OCI-LY7 (cell line): ENCODE measurements at regions not wholly inside any gene's neighbourhood (a gene's known extent, or its start where the extent isn't known, plus 50 kb on each side); places are given as distances from the start of the nearest gene placed in this dataset.
"Not testable (repeated sequence)": the region's sequence is repeated elsewhere in the genome, so short reads cannot be mapped to it uniquely, and the experiment has no call there.

Experiments
- BruUV-seq: library from RNA; stranded (reverse); fragments of 400-500 nt; replicated peaks from 2 replicates; lab custom pipeline; 2021; lab: Mats Ljungman, UMichigan
- CTCF ChIA-PET: fragments of 300-600 bp; sonication (Branson Sonifier 250); formaldehyde crosslinking; loops from one replicate; lab custom pipeline; 2022; ENCODE audit warnings: antibody characterized with exemption; ENCODE audit not compliant: unreplicated experiment; lab: Charles Lee
- POLR2A ChIA-PET: fragments of 300-600 bp; sonication (Branson Sonifier 250); formaldehyde crosslinking; loops from one replicate; lab custom pipeline; 2022; ENCODE audit warnings: antibody characterized with exemption; lab: Charles Lee
- DNase-seq: peaks from one replicate; pipeline ENCODE4 v3.0.0-alpha.2; 2015; ENCODE audit warnings: low spot score
- H2AFZ ChIP-seq: fragments of 200-600 bp; sonication (generic), shearing (Covaris generic); 2 replicates; pipeline ENCODE4 v1.6.1; 2014; ENCODE audit warnings: mild to moderate bottlenecking, antibody characterized with exemption, low read length, moderate library complexity
- H3K27ac ChIP-seq: fragments of 200-600 bp; sonication (generic); 2 replicates; pipeline ENCODE4 v1.5.1; 2014; ENCODE audit warnings: mixed run types, low read depth, mild to moderate bottlenecking, moderate library complexity, low read length, inconsistent platforms; ENCODE audit not compliant: poor library complexity, severe bottlenecking
- H3K36me3 ChIP-seq: fragments of 200-600 bp; sonication (generic); 2 replicates; pipeline ENCODE4 v1.6.1; 2014; ENCODE audit warnings: mild to moderate bottlenecking, antibody characterized with exemption, low read length, moderate library complexity, mixed read lengths; ENCODE audit not compliant: insufficient read depth
- H3K4me1 ChIP-seq: fragments of 200-600 bp; sonication (generic); 2 replicates; pipeline ENCODE4 v1.5.1; 2014; ENCODE audit warnings: mild to moderate bottlenecking, low read length; ENCODE audit not compliant: insufficient read depth, poor library complexity, severe bottlenecking
- H3K4me2 ChIP-seq: fragments of 200-600 bp; sonication (generic); 2 replicates; pipeline ENCODE4 v1.6.1; 2014; ENCODE audit warnings: mild to moderate bottlenecking, low read length
- H3K4me3 ChIP-seq: fragments of 200-600 bp; sonication (generic); 2 replicates; pipeline ENCODE4 v1.5.1; 2014; ENCODE audit warnings: mild to moderate bottlenecking, low read depth, low read length; ENCODE audit not compliant: poor library complexity, severe bottlenecking
- H3K79me2 ChIP-seq: fragments of 200-600 bp; sonication (generic); 2 replicates; pipeline ENCODE4 v1.6.1; 2016; ENCODE audit warnings: low read depth, mild to moderate bottlenecking, low read length, moderate library complexity, mixed read lengths; ENCODE audit not compliant: insufficient read depth
- H3K9me2 ChIP-seq: fragments of 200-600 bp; sonication (generic); 2 replicates; pipeline ENCODE4 v1.6.1; 2016; ENCODE audit warnings: mild to moderate bottlenecking, low read length, mixed read lengths; ENCODE audit not compliant: insufficient read depth
- H3K9me3 ChIP-seq: fragments of 200-600 bp; sonication (generic); 2 replicates; pipeline ENCODE4 v1.6.1; 2014; ENCODE audit warnings: mild to moderate bottlenecking, mixed run types, low read length, mixed read lengths
- H4K20me1 ChIP-seq: fragments of 200-600 bp; sonication (generic); 2 replicates; pipeline ENCODE4 v1.6.1; 2014; ENCODE audit warnings: mild to moderate bottlenecking, antibody characterized with exemption, low read length, moderate library complexity, mixed read lengths; ENCODE audit not compliant: insufficient read depth
- CTCF ChIP-seq: fragments of 200-600 bp; sonication (generic); conservative IDR thresholded peaks from 2 replicates; pipeline ENCODE4 v1.5.1; 2014; ENCODE audit warnings: mild to moderate bottlenecking, antibody characterized with exemption, low read length, moderate library complexity, mixed read lengths
- EZH2phosphoT487 ChIP-seq: fragments of 200-600 bp; sonication (generic); IDR thresholded peaks from 2 replicates; pipeline ENCODE4 v1.6.1; 2018; ENCODE audit warnings: low read depth, borderline replicate concordance, mild to moderate bottlenecking, mixed run types, antibody characterized with exemption, low read length, moderate library complexity, mixed read lengths
- intact Hi-C: fragments of 100-400 bp; cut with micrococcal nuclease; formaldehyde crosslinking; loops from one replicate; pipeline ENCODE4 v1.10.0; 2022; ENCODE audit not compliant: unreplicated experiment

GRCh38 chr5:127170918-127171600, 97.8 kb upstream of the C5orf63 start:
- no peaks in the 10 kb centered on the region for H3K9me3 ChIP-seq
- H3K4me1 ChIP-seq: no peaks in the 10 kb centered on the region
- H3K36me3 ChIP-seq: no peaks in the 10 kb centered on the region
- intact Hi-C loops: no loop called here
- TF ChIP-seq CTCF (no peak), EZH2phosphoT487 (no peak)
- ChIA-PET CTCF (no interaction called here), POLR2A (no interaction called here)
- H3K4me2 ChIP-seq: no peak overlapping the region
- H2AFZ ChIP-seq: no peak overlapping the region
- H3K9me2 ChIP-seq: no peaks in the 10 kb centered on the region
- H4K20me1 ChIP-seq: no peaks in the 10 kb centered on the region
- no peak for DNase-seq
- H3K4me3 ChIP-seq: no peak overlapping the region
- no peak overlapping the region for H3K27ac ChIP-seq
- no peaks in the 10 kb centered on the region for H3K79me2 ChIP-seq
- BruUV-seq: no TSS peak

GRCh38 chr5:127176769-127177168, 103.5 kb upstream of the C5orf63 start:
- no peaks in the 10 kb centered on the region for H3K9me3 ChIP-seq
- no peak for TF ChIP-seq CTCF
- TF ChIP-seq EZH2phosphoT487: no peak
- POLR2A ChIA-PET: interaction anchor here (1.2 kb wide), 1 partner anchor 10 kb away, joined by 3 read pairs; no protein-coding TSS in a partner anchor
- H3K4me3 ChIP-seq: no peak overlapping the region
- DNase-seq: no peak
- H4K20me1 ChIP-seq: no peaks in the 10 kb centered on the region
- H3K9me2 ChIP-seq: no peaks in the 10 kb centered on the region
- H2AFZ ChIP-seq: no peak overlapping the region
- no peaks in the 10 kb centered on the region for H3K4me1 ChIP-seq
- H3K36me3 ChIP-seq: no peaks in the 10 kb centered on the region
- no peak overlapping the region for H3K4me2 ChIP-seq
- no peak overlapping the region for H3K27ac ChIP-seq
- BruUV-seq: no TSS peak
- no peaks in the 10 kb centered on the region for H3K79me2 ChIP-seq
- intact Hi-C loops: no loop called here
- CTCF ChIA-PET: no interaction called here

- H3K79me2 ChIP-seq, H3K36me3 ChIP-seq, H3K9me3 ChIP-seq, DNase-seq, H3K4me2 ChIP-seq, BruUV-seq, H3K4me3 ChIP-seq, H3K4me1 ChIP-seq, H3K27ac ChIP-seq, intact Hi-C loops, POLR2A ChIA-PET, H2AFZ ChIP-seq, CTCF ChIA-PET, H4K20me1 ChIP-seq, H3K9me2 ChIP-seq: not testable (repeated sequence)
These were observed 108.0 kb upstream of the MEGF10 start for GRCh38 chr5:127182631-127183030.
